Right cardiac atrium (tissue), 5 donors: ENCODE measurements at regions not wholly inside any gene's neighbourhood (a gene's known extent, or its start where the extent isn't known, plus 50 kb on each side); places are given as distances from the start of the nearest gene placed in this dataset.

Experiments
- ATAC-seq, 2 donors: fragments of 200-7000 bp; cut with Tn5 transposase; one replicate each; pipeline versions ENCODE4 v1.8.0 to v1.9.1; 2020; ENCODE audit warnings: moderate library complexity in 2 of 2, mild to moderate bottlenecking in 1 of 2
- DNase-seq, 3 donors: peaks; one replicate each; pipeline ENCODE4 v3.0.0-alpha.2; 2020
- H3K27ac ChIP-seq: one replicate; pipeline ENCODE4 v1.5.1; 2013; ENCODE audit warnings: mild to moderate bottlenecking, low read length, control low read depth, moderate library complexity
- H3K27me3 ChIP-seq: one replicate; pipeline ENCODE4 v1.6.1; 2013; ENCODE audit not compliant: control insufficient read depth, insufficient read depth
- H3K4me1 ChIP-seq: one replicate; pipeline ENCODE4 v1.6.1; 2013; ENCODE audit warnings: low read length; ENCODE audit not compliant: control insufficient read depth, insufficient read depth
- H3K4me3 ChIP-seq: one replicate; pipeline ENCODE4 v1.5.1; 2013; ENCODE audit warnings: low read length, control low read depth
- H3K9me3 ChIP-seq: one replicate; pipeline ENCODE4 v1.6.1; 2013; ENCODE audit warnings: low read length; ENCODE audit not compliant: control insufficient read depth
- WGBS: extraction: QIAGEN DNeasy Blood & Tissue Kit; methylation state at CpG from one replicate; pipeline ENCODE4 v1.1.7; 2013; 5-methylcytosine and 5-hydroxymethylcytosine counted together
- intact Hi-C, 4 donors: fragments of 100-400 bp; cut with DNase I; formaldehyde crosslinking; loops; one replicate each; pipeline versions ENCODE4 v1.11.0 to v1.14.0; 2022 to 2023
- donor health status: healthy with polysubstance abuse.
- donor health status: DM: no; HTN: yes; CAD: no.
- donor health status: DM: no; HTN: no; CAD: no.
- donor health status: DM: no; HTN: yes; CAD: no; lungs with severe emphysema.
- donor health status: DM: yes; HTN: yes; CAD: no.

- Histone ChIP-seq H3K9me3 (no peaks in the 10 kb centered on the region), H3K4me1 (no peaks in the 10 kb centered on the region), H3K4me3 (no peak overlapping the region), H3K27ac (no peak overlapping the region), H3K27me3 (no peaks in the 10 kb centered on the region)
- ATAC-seq (no peak), DNase-seq (no peak)
- WGBS: 82% methylated on average over 9 of the region's 9 CpGs
- intact Hi-C loops: loop anchor here in 2 of 4 donors (10.0 kb wide), 2 partner anchors 167 to 507 kb away; partner anchors contain the start of gene PDZK1IP1 (in 1 of the 2)
Measured at GRCh38 chr1:47701741-47702515, 264.1 kb downstream of the FOXD2 start.

DNA sequence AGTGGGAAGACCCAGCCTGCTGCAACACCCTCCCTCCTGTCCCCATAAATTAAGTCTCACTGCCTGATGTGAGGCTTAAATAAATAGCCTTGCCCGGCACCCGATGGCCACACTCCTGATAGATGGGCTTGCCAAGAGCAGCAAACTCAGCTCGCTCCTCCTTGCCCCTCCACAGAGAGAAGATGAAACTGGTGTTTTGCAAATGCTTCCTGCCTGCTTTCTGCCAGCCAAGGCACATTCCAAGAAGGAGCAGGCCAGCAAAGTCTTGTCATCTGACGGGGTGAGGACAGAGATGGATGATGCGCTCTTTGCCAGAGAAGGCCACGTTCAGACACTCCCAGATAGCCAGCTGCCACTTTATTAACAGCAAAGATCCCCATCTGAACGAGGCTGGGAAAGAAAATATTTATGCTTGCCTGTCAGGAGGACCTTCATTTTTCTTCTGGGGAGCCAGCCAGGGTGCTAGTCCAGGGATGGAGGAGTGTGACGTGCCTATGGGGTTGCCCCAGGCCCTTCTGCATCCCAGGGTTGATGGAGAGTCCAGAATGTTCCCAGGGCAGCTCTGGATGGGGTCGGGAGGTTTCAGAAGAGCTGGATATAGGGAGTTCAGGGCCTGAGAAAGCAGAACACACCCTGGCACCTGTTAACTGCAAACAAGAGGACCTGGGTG lies 265.4 kb downstream of the FOXD2 start:
- intact Hi-C loops: loop anchor here in 2 of 4 donors (10.0 kb wide), 2 partner anchors 168 to 508 kb away; partner anchors contain the start of gene PDZK1IP1 (in 1 of the 2)
- H3K27ac ChIP-seq: no peak overlapping the region
- H3K9me3 ChIP-seq: no peaks in the 10 kb centered on the region
- H3K27me3 ChIP-seq: no peaks in the 10 kb centered on the region
- DNase-seq (no peak), ATAC-seq (no peak)
- no peak overlapping the region for H3K4me3 ChIP-seq
- no peaks in the 10 kb centered on the region for H3K4me1 ChIP-seq
- 68% methylated on average over 9 of the region's 9 CpGs for WGBS

GRCh38 chr1:47703981-47704596 lies 266.2 kb downstream of the FOXD2 start:
- Histone ChIP-seq H3K27ac (no peak overlapping the region), H3K27me3 (no peaks in the 10 kb centered on the region), H3K4me1 (peaks cover under 1% of the 10 kb centered on the region), H3K9me3 (no peaks in the 10 kb centered on the region), H3K4me3 (no peak overlapping the region)
- 75% methylated on average over 8 of the region's 8 CpGs for WGBS
- intact Hi-C loops: loop anchor here in 2 of 4 donors (10.0 kb wide), 2 partner anchors 169 to 509 kb away; partner anchors contain the start of gene PDZK1IP1 (in 1 of the 2)
- no peak for DNase-seq
- ATAC-seq: no peak

- Histone ChIP-seq H3K9me3 (no peaks in the 10 kb centered on the region), H3K4me1 (peaks cover 3% of the 10 kb centered on the region), H3K27ac (no peak overlapping the region), H3K27me3 (no peaks in the 10 kb centered on the region), H3K4me3 (no peak overlapping the region)
- intact Hi-C loops: loop anchor here in 2 of 4 donors (5.0 to 10.0 kb wide), 3 partner anchors 171 to 511 kb away; partner anchors contain the start of genes FOXD2 (in 1 of the 2) and PDZK1IP1 (in 1 of the 2)
- no peak for DNase-seq
- no peak for ATAC-seq
- WGBS: 67% methylated on average over 6 of the region's 6 CpGs
Measured at GRCh38 chr1:47705517-47706130, 267.8 kb downstream of the FOXD2 start.

GRCh38 chr1:47707503-47707902 lies 269.7 kb downstream of the FOXD2 start:
- H3K4me3 ChIP-seq: no peak overlapping the region
- intact Hi-C loops: loop anchor here in 2 of 4 donors (5.0 to 10.0 kb wide), 3 partner anchors 173 to 513 kb away; partner anchors contain the start of genes FOXD2 (in 1 of the 2) and PDZK1IP1 (in 1 of the 2)
- no peaks in the 10 kb centered on the region for H3K9me3 ChIP-seq
- 44% methylated on average over 6 of the region's 6 CpGs for WGBS
- ATAC-seq: no peak
- DNase-seq: no peak
- no peaks in the 10 kb centered on the region for H3K27me3 ChIP-seq
- H3K4me1 ChIP-seq: peaks cover 3% of the 10 kb centered on the region
- no peak overlapping the region for H3K27ac ChIP-seq

DNA sequence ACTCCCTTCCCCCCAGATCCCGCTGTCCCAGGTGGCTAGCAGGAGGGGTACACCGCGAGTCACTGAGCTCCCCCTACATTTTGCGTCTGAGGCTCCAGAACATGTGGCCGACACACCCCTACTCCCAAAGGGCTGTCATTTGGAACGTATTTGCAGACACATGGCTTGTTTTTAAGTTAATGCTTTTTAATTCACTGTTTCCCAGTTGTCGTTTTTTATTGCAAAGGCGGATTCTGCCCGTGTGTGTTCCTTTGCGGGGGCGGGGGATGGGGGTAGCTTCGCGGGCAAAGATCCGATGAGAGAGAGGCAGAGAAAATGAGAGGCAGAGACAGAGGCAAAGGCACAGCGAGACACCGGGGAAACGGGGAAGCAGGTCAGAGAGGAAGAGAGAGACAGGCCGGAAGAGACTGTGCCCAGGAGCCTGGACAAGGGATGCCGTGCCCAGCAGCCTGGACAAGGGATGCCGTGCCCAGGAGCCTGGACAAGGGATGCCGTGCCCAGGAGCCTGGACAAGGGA lies 270.2 kb downstream of the FOXD2 start:
- Histone ChIP-seq H3K9me3 (no peaks in the 10 kb centered on the region), H3K27ac (no peak overlapping the region), H3K4me3 (no peak overlapping the region), H3K27me3 (no peaks in the 10 kb centered on the region), H3K4me1 (peaks cover 3% of the 10 kb centered on the region)
- intact Hi-C loops: loop anchor here in 2 of 4 donors (5.0 to 10.0 kb wide), 3 partner anchors 173 to 513 kb away; partner anchors contain the start of genes FOXD2 (in 1 of the 2) and PDZK1IP1 (in 1 of the 2)
- no peak for ATAC-seq
- 14% methylated on average over 21 of the region's 21 CpGs for WGBS
- no peak for DNase-seq

- Histone ChIP-seq H3K27ac (no peak overlapping the region), H3K27me3 (no peaks in the 10 kb centered on the region), H3K9me3 (no peaks in the 10 kb centered on the region), H3K4me3 (peak overlapping the region; percentile 32), H3K4me1 (peaks cover 3% of the 10 kb centered on the region)
- no peak for ATAC-seq
- 9% methylated on average over 25 of the region's 25 CpGs for WGBS
- no peak for DNase-seq
- intact Hi-C loops: loop anchor here in 2 of 4 donors (5.0 to 10.0 kb wide), 3 partner anchors 174 to 514 kb away; partner anchors contain the start of genes FOXD2 (in 1 of the 2) and PDZK1IP1 (in 1 of the 2)
Measured at GRCh38 chr1:47708658-47709018, 270.8 kb downstream of the FOXD2 start.

GRCh38 chr1:47709019-47709871 lies 271.4 kb downstream of the FOXD2 start:
- under 1% methylated on average over 82 of the region's 82 CpGs for WGBS
- H3K9me3 ChIP-seq: no peaks in the 10 kb centered on the region
- ATAC-seq (peak; percentile 42 to 60), DNase-seq (peak in 2 of 3 donors; percentile 26 to 49)
- peaks cover 3% of the 10 kb centered on the region for H3K4me1 ChIP-seq
- intact Hi-C loops: loop anchor here in 2 of 4 donors (5.0 to 10.0 kb wide), 3 partner anchors 174 to 514 kb away; partner anchors contain the start of genes FOXD2 (in 1 of the 2) and PDZK1IP1 (in 1 of the 2)
- peak overlapping the region; percentile 32 for H3K4me3 ChIP-seq
- H3K27me3 ChIP-seq: no peaks in the 10 kb centered on the region
- H3K27ac ChIP-seq: no peak overlapping the region

DNA sequence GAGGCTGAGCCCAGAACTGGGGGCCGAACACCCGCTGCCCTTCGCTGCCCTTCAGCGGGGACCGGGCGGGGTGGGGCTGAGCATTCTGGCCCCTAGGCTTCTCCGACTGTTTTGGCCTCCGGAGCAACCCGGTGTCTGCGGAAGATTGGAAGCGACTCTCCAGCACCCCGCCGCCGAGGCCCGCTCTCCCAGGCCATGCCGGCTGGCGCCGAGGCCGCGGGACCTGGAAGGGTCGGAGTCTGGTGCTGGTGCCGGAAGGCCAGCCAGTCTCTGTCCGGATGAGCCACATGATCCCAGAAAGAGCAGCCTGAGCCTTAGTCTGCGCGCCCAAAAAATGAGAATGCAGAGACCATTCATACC lies 272.0 kb downstream of the FOXD2 start:
- under 1% methylated on average over 25 of the region's 25 CpGs for WGBS
- ATAC-seq (peak; percentile 54 to 56), DNase-seq (peak; percentile 22 to 59 (median 55))
- peak overlapping the region; percentile 32 for H3K4me3 ChIP-seq
- no peak overlapping the region for H3K27ac ChIP-seq
- peaks cover 3% of the 10 kb centered on the region for H3K4me1 ChIP-seq
- no peaks in the 10 kb centered on the region for H3K9me3 ChIP-seq
- no peaks in the 10 kb centered on the region for H3K27me3 ChIP-seq
- intact Hi-C loops: loop anchor here (2.0 to 10.0 kb wide), 8 partner anchors 175 to 533 kb away; partner anchors contain the start of genes FOXD2 (in 2 of the 4) and PDZK1IP1 (in 1 of the 4)
